HEK293T (cell line): ENCODE measurements at regions not wholly inside any gene's neighbourhood (a gene's known extent, or its start where the extent isn't known, plus 50 kb on each side); places are given as distances from the start of the nearest gene placed in this dataset.

Experiments used
- ARNT ChIP-seq: fragments of 450-650 bp; IDR thresholded peaks from 2 replicates; pipeline ENCODE4 v1.6.1; 2017; ENCODE audit warnings: mild to moderate bottlenecking
- BHLHE40 ChIP-seq: fragments of 450-650 bp; IDR thresholded peaks from 2 replicates; pipeline ENCODE4 v1.6.1; 2016; ENCODE audit warnings: mild to moderate bottlenecking, moderate library complexity, borderline replicate concordance
- ELF4 ChIP-seq: fragments of 450-650 bp; IDR thresholded peaks from 2 replicates; pipeline ENCODE4 v1.6.1; 2017; ENCODE audit warnings: antibody characterized with exemption
- FOXK2 ChIP-seq: fragments of 450-650 bp; IDR thresholded peaks from 2 replicates; pipeline ENCODE4 v1.6.1; 2016; ENCODE audit warnings: mild to moderate bottlenecking
- FOXM1 ChIP-seq: fragments of 450-650 bp; IDR thresholded peaks from 2 replicates; pipeline ENCODE4 v1.6.1; 2017; ENCODE audit warnings: mild to moderate bottlenecking, borderline replicate concordance
- SP1 ChIP-seq: fragments of 450-650 bp; IDR thresholded peaks from 2 replicates; pipeline ENCODE4 v1.6.1; 2017
- TARDBP ChIP-seq: fragments of 450-650 bp; IDR thresholded peaks from 2 replicates; pipeline ENCODE4 v1.6.1; 2016
- TF ChIP-seq, protein P1 (sequence below): fragments of 450-650 bp; IDR thresholded peaks from 2 replicates; pipeline ENCODE4 v1.6.1; 2016

DNA sequence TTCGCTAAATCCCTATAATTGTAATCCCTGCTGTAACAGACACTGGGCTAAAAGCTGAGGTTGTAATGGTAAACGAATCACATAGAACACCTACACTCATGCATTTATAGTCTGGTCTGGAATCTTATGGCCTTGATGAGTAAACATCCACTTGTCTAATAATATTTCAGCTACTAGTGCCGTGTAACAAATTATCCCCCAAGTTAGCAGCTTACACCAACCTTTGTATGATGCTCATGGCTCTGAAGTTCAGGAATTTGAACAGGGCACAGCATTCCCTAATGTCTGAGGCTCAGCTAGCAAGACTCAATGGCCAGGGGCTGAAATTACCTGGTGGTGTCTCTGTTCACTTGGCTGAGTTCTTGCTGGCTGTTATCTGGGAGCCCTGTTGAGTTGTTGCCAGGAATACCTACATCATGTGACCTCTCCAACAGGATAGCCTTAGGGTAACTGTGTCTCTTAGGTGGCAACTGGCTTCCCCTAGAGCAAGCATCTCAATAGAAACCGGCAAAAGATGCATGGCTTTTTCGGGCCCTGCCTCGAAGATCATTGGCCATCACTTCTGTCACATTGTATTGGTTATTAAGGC, 100.9 kb upstream of the TMEM170B start:
- TF ChIP-seq BHLHE40: no peak
- no peak for TF ChIP-seq SP1
- TF ChIP-seq ELF4: no peak
- TF ChIP-seq ARNT: no peak
- TF ChIP-seq FOXK2: no peak
- no peak for TF ChIP-seq TARDBP
- TF ChIP-seq, protein P1, sequence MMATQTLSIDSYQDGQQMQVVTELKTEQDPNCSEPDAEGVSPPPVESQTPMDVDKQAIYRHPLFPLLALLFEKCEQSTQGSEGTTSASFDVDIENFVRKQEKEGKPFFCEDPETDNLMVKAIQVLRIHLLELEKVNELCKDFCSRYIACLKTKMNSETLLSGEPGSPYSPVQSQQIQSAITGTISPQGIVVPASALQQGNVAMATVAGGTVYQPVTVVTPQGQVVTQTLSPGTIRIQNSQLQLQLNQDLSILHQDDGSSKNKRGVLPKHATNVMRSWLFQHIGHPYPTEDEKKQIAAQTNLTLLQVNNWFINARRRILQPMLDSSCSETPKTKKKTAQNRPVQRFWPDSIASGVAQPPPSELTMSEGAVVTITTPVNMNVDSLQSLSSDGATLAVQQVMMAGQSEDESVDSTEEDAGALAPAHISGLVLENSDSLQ: no peak
- TF ChIP-seq FOXM1: no peak
